GM19328 (cell line): ENCODE measurements at regions not wholly inside any gene's neighbourhood (a gene's known extent, or its start where the extent isn't known, plus 50 kb on each side); places are given as distances from the start of the nearest gene placed in this dataset.
A peak's percentile ranks its signal among the peaks of the same experiment; 100 is the strongest.
"Not testable (repeated sequence)": the region's sequence is repeated elsewhere in the genome, so short reads cannot be mapped to it uniquely, and the experiment has no call there.

Source experiments
- ATAC-seq: cut with Tn5 transposase; IDR thresholded peaks from one replicate; pipeline ENCODE4 v1.9.1; 2021; ENCODE audit warnings: mild to moderate bottlenecking, moderate library complexity; ENCODE audit not compliant: unreplicated experiment

GRCh38 chr11:10973416-10973815 is 115.6 kb upstream of the ZBED5 start:
- ATAC-seq, result no peak

DNA sequence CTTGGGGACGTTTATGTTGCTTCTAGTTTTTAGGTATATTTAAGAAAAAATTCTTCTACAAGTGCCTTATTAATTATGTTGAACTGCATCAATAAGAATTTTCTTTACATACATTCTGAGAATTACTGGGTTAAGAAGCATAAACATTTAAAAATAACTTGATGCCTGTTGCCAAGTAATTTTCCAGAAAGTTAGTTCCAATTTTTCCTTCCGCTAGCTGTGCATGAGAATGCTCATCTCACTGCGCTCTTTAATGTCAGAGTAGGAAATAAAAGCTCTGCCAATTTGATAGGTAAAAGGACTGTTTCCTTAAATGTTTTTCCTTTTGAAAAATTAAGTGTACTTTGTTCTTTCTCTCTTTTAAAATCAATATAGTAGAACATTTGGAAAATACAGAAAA is 113.1 kb upstream of the ZBED5 start:
- no peak for ATAC-seq

GRCh38 chr11:10969387-10969786 is 111.5 kb upstream of the ZBED5 start:
- no peak for ATAC-seq

- not testable (repeated sequence) for ATAC-seq
Observed at GRCh38 chr11:10956884-10957283, 99.0 kb upstream of the ZBED5 start.

DNA sequence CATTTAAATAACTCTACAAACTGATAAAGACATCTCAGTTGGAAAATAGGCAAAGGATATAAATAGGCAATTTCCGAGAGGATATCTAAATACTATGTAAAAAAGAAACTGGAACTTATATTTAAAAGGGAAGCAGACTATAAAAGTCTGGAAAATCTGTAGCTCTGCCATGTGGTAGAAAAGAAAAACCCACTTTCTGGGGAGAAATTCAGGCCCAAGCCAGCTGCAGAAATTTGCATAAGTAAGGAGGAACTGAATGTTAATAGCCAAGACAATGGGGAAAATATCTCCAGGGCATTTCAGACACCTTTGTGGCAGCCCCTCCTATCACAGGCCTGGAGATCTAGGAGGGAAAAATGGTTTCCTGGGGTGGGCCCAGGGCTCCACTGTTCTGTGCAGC is 97.8 kb upstream of the ZBED5 start:
- ATAC-seq, result no peak

- ATAC-seq, result no peak
Observed at GRCh38 chr11:10954184-10954583, 96.3 kb upstream of the ZBED5 start.

DNA sequence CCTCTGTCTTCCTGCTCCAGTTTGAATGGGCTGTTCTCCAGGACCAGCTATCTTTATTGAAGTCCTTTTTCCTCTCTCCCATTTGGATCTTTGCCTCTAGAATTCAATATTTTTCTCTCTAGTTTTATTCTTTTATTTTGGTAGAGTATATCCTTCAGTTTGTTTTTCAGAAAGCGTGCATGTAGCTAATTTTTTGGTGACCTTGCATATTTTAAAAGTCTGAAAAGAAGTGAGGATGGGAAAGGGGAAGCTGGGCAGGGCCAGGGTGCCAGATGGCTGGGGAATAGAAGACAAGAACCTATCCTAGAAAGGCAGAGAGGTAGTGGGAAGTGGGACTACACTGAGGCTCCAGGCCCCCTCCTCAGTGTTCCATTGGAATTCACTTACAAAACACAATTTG is 95.0 kb upstream of the ZBED5 start:
- no peak for ATAC-seq

DNA sequence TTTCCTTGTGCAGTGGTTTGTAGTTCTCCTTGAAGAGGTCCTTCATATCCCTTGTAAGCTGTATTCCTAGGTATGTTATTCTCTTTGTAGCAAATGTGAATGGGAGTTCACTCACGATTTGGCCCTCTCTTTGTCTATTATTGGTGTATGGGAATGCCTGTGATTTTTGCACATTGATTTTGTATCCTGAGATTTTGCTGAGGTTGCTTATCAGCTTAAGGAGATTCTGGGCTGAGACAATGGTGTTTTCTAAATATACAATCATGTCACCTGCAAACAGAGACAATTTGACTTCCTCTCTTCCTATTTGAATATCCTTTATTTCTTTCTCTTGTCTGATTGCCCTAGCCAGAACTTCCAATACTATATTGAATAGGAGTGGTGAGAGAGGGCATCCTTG is 90.1 kb upstream of the ZBED5 start:
- ATAC-seq, result not testable (repeated sequence)

DNA sequence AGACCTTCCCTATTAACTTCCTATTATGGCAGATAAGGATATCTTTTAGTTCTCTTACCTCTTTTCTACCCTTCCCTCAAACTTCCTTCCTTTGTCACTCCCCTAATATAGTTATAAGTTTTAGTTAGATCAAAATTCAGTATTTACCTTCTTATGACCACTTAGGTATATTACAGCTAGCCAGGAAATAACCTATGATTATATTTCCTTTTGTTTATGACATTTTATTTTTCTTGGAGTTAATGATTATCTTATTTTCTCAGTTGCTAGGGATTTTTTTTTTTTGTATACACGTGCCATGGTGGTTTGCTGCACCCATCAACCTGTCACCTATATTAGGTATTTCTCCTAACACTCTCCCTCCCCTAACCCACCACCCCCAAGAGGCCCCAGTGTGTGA is 88.2 kb upstream of the ZBED5 start:
- no peak for ATAC-seq

DNA sequence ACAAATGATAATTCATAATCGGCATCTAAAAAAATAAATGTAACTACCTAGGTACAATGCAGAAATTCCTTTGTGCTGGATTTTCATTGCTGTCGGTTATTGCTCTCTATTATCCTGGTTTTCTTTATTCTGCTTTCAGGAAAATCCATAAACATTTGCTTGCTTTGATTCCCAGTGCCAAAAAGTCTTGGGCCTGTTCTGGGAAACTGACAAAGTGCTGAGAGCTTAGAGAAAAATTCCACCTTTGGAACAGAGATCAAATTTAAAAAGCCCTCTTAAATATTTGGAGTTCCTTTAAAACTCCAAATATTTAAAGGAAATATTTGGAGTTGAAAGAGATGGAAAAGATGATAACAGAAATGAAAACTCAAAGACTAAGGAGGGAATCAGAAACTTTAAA is 87.3 kb upstream of the ZBED5 start:
- no peak for ATAC-seq

DNA sequence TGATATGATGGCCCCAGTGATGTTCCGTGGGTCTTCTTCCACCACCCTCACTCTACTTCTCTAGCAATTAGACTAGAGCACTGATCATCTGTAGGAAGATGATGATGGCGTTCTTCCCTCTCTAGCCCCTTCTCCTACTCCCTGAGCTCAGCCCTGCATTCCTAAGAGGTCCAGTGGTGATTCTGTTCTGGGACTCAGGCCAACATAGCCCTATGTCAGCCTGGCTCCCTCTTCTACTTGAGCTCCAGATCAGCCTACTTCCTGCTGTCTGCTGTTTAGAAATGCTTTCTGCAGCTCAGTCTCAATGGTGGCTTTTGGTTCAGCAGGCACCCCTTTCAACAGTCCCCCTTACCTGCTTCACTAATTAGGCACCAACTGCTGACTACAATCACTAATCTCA is 86.1 kb upstream of the ZBED5 start:
- no peak for ATAC-seq

DNA sequence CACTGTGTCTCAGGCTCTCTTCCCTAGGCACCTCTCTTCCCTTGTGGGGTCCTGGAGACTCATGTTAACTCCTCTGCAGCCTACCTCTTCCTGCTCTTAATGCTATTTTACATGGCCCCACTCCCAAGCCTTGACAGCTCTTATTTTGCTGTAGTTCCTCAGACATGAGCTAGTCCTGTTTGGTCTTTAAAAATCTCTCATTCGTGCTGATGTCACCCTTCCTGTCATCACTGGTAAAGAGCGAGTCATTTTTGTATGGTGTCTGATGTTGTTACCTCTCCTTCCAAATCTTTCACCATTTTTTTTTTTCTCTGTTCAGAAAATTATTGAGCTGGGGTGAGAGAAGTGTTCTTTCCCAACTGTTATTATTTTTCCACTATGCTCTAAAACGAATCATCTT is 84.8 kb upstream of the ZBED5 start:
- ATAC-seq, result no peak

DNA sequence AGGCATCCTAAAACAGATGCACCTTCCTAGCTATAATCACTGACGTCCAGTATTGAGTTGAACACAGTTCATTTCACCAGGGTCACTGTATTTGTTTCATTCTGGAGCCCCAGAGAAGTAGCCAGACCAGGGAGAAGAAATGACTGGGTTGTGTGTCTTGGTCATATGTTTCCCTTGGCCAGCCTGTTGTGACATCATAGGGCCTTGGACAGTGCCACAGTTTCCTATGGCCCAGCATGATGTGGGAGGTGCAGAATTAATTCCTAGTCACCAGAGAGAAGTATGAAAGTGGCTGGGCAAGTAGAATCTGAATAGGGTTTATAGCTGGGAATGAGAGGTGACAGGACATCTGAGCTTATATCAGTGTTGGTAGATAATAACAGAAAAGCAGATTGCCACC is 84.0 kb upstream of the ZBED5 start:
- no peak for ATAC-seq

DNA sequence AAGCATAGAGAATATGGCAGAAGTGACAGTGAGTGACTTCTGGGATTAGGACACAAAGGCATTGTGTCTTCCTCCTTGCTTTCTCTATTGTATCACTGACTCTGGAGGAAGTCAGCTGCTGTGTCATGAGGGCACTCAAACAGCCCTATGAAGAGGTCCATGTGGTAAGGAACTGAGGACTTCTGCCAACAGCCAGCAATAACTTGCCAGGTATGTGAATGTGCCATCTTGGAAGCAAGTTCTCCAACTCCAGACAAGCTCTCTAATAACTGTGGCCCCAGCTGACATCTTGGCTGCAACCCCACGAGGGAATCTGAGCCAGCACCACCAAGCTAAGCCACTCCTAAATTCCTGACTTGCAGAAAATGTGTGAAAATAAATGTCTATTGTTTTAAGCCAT is 83.6 kb upstream of the ZBED5 start:
- ATAC-seq, result no peak

- ATAC-seq, result no peak
Observed at GRCh38 chr11:10938650-10939387, 81.0 kb upstream of the ZBED5 start.

DNA sequence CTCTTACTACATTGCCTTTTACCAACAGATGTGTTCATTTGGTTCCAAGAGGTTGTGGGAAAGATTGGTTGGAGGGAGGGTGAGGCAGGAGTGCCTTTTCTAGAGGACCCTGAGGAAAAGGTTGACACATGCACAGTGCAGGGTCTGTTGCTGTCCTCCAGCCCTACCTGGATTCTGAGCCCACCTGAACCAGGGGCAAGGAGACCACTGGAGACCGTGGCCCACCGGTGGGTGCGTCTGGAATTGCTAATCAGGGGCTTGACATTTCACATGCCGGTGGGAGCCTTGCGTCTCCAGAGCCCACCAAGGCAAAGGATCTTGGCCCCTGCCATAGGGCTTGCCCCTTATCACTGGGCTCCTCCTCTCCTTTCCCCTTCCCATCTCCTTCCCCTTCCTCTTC is 80.4 kb upstream of the ZBED5 start:
- no peak for ATAC-seq

GRCh38 chr11:10937385-10937771 is 79.5 kb upstream of the ZBED5 start:
- no peak for ATAC-seq

GRCh38 chr11:10936626-10937384 is 79.0 kb upstream of the ZBED5 start:
- no peak for ATAC-seq

DNA sequence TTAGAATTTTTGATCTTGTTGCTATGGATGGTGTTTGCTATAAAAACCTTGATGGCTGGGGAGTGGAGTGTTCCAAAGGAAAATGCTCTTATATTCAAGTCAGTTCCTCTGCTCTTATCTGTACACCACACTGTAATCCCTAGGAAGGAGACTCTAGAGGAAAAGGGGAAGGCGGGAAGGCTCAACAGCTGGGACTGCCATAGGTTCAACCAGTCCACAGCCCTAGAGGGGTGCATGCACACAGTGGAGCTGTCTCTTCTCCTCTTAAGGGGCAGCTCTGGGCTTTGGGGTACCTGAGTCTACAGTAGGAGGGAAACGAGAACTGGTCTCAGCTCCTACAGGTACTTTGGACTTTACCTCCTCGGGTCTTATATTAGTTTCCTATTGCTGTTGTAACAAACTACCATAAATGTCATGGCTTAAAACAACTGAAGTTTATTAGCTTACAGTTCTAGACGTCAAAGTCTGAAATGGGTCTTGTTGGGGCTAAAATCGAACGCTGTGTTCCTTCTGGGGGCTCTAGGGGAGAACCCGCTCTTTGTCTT is 77.2 kb upstream of the ZBED5 start:
- ATAC-seq, result no peak

- no peak for ATAC-seq
Observed at GRCh38 chr11:10934293-10934860, 76.5 kb upstream of the ZBED5 start.

- peak; percentile 84 for ATAC-seq
Observed at GRCh38 chr11:10933455-10934292, 75.8 kb upstream of the ZBED5 start.
